GM23338 (cell line): ENCODE measurements at regions not wholly inside any gene's neighbourhood (a gene's known extent, or its start where the extent isn't known, plus 50 kb on each side); places are given as distances from the start of the nearest gene placed in this dataset.

Experiments used
- ATAC-seq: fragments of 200-7000 bp; cut with Tn5 transposase; 3 replicates; pipeline ENCODE4 v1.9.1; 2020
- DNase-seq: peaks from one replicate; pipeline ENCODE4 v3.0.0-alpha.2; 2015; ENCODE audit warnings: low spot score
- H2AFZ ChIP-seq: fragments of 200-600 bp; sonication (generic); 2 replicates; pipeline ENCODE4 v1.8.0; 2016; ENCODE audit warnings: antibody characterized with exemption, mild to moderate bottlenecking, moderate library complexity
- H3F3A ChIP-seq: fragments of 200-600 bp; sonication (generic); replicated peaks from 2 replicates; pipeline ENCODE4 v1.8.0; 2017; ENCODE audit warnings: antibody characterized with exemption, mixed run types, low read depth
- H3K27ac ChIP-seq: fragments of 200-600 bp; sonication (generic); 2 replicates; pipeline ENCODE4 v1.6.1; 2016; ENCODE audit warnings: low read depth
- H3K27me3 ChIP-seq: fragments of 200-600 bp; sonication (generic); 2 replicates; pipeline ENCODE4 v1.8.0; 2016; ENCODE audit warnings: mild to moderate bottlenecking, mixed run types, moderate library complexity; ENCODE audit not compliant: insufficient read depth
- H3K36me3 ChIP-seq: fragments of 200-600 bp; sonication (generic); 2 replicates; pipeline ENCODE4 v1.8.0; 2016; ENCODE audit warnings: mild to moderate bottlenecking; ENCODE audit not compliant: insufficient read depth
- H3K4me1 ChIP-seq: fragments of 200-600 bp; sonication (generic); 2 replicates; pipeline ENCODE4 v1.8.0; 2016; ENCODE audit warnings: mild to moderate bottlenecking, moderate library complexity; ENCODE audit not compliant: insufficient read depth
- H3K4me2 ChIP-seq: fragments of 200-600 bp; sonication (generic); 2 replicates; pipeline ENCODE4 v1.7.1; 2017; ENCODE audit warnings: mixed run types
- H3K4me3 ChIP-seq: fragments of 200-600 bp; sonication (generic); 2 replicates; pipeline ENCODE4 v1.6.1; 2016; ENCODE audit warnings: mixed run types
- H3K79me2 ChIP-seq: fragments of 200-600 bp; sonication (generic); replicated peaks from 2 replicates; pipeline ENCODE4 v1.8.0; 2017; ENCODE audit warnings: mild to moderate bottlenecking; ENCODE audit not compliant: insufficient read depth
- H3K9me2 ChIP-seq: fragments of 200-600 bp; sonication (generic); 2 replicates; pipeline ENCODE4 v1.8.0; 2017; ENCODE audit not compliant: insufficient read depth
- H4K20me1 ChIP-seq: fragments of 200-600 bp; sonication (generic); replicated peaks from 2 replicates; pipeline ENCODE4 v1.8.0; 2017; ENCODE audit warnings: mild to moderate bottlenecking; ENCODE audit not compliant: insufficient read depth
- H3K27ac Mint-ChIP-seq: 2 replicates; pipeline ENCODE4 v1.8.0; 2020; ENCODE audit warnings: inconsistent platforms, mild to moderate bottlenecking, moderate library complexity, mixed read lengths
- H3K27me3 Mint-ChIP-seq: 3 replicates; pipeline ENCODE4 v1.8.0; 2022; ENCODE audit warnings: low read depth, mild to moderate bottlenecking, moderate library complexity, mixed read lengths, inconsistent platforms; ENCODE audit not compliant: insufficient read depth, poor library complexity
- H3K36me3 Mint-ChIP-seq: 3 replicates; pipeline ENCODE4 v1.8.0; 2021; ENCODE audit warnings: low read depth, mild to moderate bottlenecking, inconsistent platforms, moderate library complexity, mixed read lengths
- H3K4me1 Mint-ChIP-seq: 3 replicates; pipeline ENCODE4 v1.8.0; 2020; ENCODE audit warnings: mild to moderate bottlenecking, inconsistent platforms, mixed read lengths
- H3K4me3 Mint-ChIP-seq: 3 replicates; pipeline ENCODE4 v1.8.0; 2021; ENCODE audit warnings: moderate library complexity, mild to moderate bottlenecking, inconsistent platforms, mixed read lengths
- H3K9me3 Mint-ChIP-seq: 3 replicates; pipeline ENCODE4 v1.8.0; 2020; ENCODE audit warnings: moderate library complexity, mild to moderate bottlenecking, inconsistent platforms, mixed read lengths
- CREB1 ChIP-seq: fragments of 250-450 bp; sonication (Bioruptor Pico); IDR thresholded peaks from 2 replicates; pipeline ENCODE4 v1.5.0; 2020; ENCODE audit warnings: low read depth, mild to moderate bottlenecking, moderate library complexity
- CTCF ChIP-seq, 2 experiments: fragments of 200-600 bp in 1 of 2; sonication (generic) in 1 of 2; conservative IDR thresholded peaks; 2 replicates each; pipeline versions ENCODE4 v1.5.1 to v1.6.1; 2016 to 2017; ENCODE audit warnings: antibody characterized with exemption in 2 of 2, low read depth in 2 of 2, mild to moderate bottlenecking in 2 of 2, moderate library complexity in 1 of 2
- ETS1 ChIP-seq: IDR thresholded peaks from 2 replicates; pipeline ENCODE4 v1.6.1; 2016; ENCODE audit warnings: antibody characterized with exemption
- EZH2 ChIP-seq: fragments of 200-600 bp; sonication (generic); IDR thresholded peaks from one replicate; pipeline ENCODE4 v1.8.0; 2017; ENCODE audit warnings: antibody characterized with exemption, mild to moderate bottlenecking, low read depth; ENCODE audit not compliant: unreplicated experiment
- EZH2phosphoT487 ChIP-seq: fragments of 200-600 bp; sonication (generic); IDR thresholded peaks from one replicate; pipeline ENCODE4 v1.8.1; 2018; ENCODE audit warnings: antibody characterized with exemption; ENCODE audit not compliant: unreplicated experiment
- JUNB ChIP-seq: IDR thresholded peaks from one replicate; pipeline ENCODE4 v1.6.1; 2016; ENCODE audit warnings: antibody characterized with exemption; ENCODE audit not compliant: unreplicated experiment
- NANOG ChIP-seq: IDR thresholded peaks from 2 replicates; pipeline ENCODE4 v1.6.1; 2016; ENCODE audit warnings: antibody characterized with exemption, borderline replicate concordance
- POLR2AphosphoS5 ChIP-seq: IDR thresholded peaks from 2 replicates; pipeline ENCODE4 v1.6.1; 2016; ENCODE audit warnings: antibody characterized with exemption, low read depth
- REST ChIP-seq: IDR thresholded peaks from one replicate; pipeline ENCODE4 v1.6.1; 2018; ENCODE audit warnings: antibody characterized with exemption; ENCODE audit not compliant: unreplicated experiment
- STAT1 ChIP-seq: IDR thresholded peaks from one replicate; pipeline ENCODE4 v1.6.1; 2016; ENCODE audit warnings: antibody characterized with exemption; ENCODE audit not compliant: unreplicated experiment
- ZNF114 ChIP-seq: fragments of 250-450 bp; sonication (Bioruptor Pico); IDR thresholded peaks from 2 replicates; pipeline ENCODE4 v1.5.0; 2020; ENCODE audit warnings: mild to moderate bottlenecking, moderate library complexity
- ZNF331 ChIP-seq: fragments of 250-450 bp; sonication (Bioruptor Pico); IDR thresholded peaks from 2 replicates; pipeline ENCODE4 v1.5.0; 2020; ENCODE audit warnings: low read depth, mild to moderate bottlenecking, moderate library complexity
- ZNF462 ChIP-seq: fragments of 250-450 bp; sonication (Bioruptor Pico); IDR thresholded peaks from 2 replicates; pipeline ENCODE4 v1.5.0; 2020; ENCODE audit warnings: mild to moderate bottlenecking, moderate library complexity

GRCh38 chrX:22730542-22730941 is 269.2 kb upstream of the DDX53 start:
- no peaks in the 10 kb centered on the region for H4K20me1 ChIP-seq
- DNase-seq (peak; percentile 2), ATAC-seq (peak; percentile 28; the same call in 1 of the 3 replicates)
- H3K27ac ChIP-seq, result no peak overlapping the region
- H3K27me3 ChIP-seq, result no peaks in the 10 kb centered on the region
- no peaks in the 10 kb centered on the region for H3K4me1 ChIP-seq
- no peak overlapping the region for H3K4me3 ChIP-seq
- no peak overlapping the region for H3K4me2 ChIP-seq
- no peaks in the 10 kb centered on the region; the same call in 2 of the 3 replicates for H3K36me3 Mint-ChIP-seq
- no peak overlapping the region for H2AFZ ChIP-seq
- no peaks in the 10 kb centered on the region for H3K36me3 ChIP-seq
- no peaks in the 10 kb centered on the region for H3K27me3 Mint-ChIP-seq
- no peaks in the 10 kb centered on the region for H3F3A ChIP-seq
- no peaks in the 10 kb centered on the region for H3K9me3 Mint-ChIP-seq
- no peak overlapping the region for H3K4me3 Mint-ChIP-seq
- H3K9me2 ChIP-seq, result no peaks in the 10 kb centered on the region
- no peak for TF ChIP-seq EZH2phosphoT487
- no peak for TF ChIP-seq CTCF (conservative IDR thresholded peaks at IDR 0.05; ENCODE audit: low read depth in 2 of 2)
- no peak for TF ChIP-seq NANOG
- TF ChIP-seq ETS1, result no peak
- TF ChIP-seq REST, result no peak
- no peak for TF ChIP-seq EZH2
- TF ChIP-seq ZNF331, result no peak
- no peak for TF ChIP-seq ZNF462 (CRISPR knock-in tag)
- no peak for TF ChIP-seq POLR2AphosphoS5
- no peak for TF ChIP-seq ZNF114 (CRISPR knock-in tag)
- TF ChIP-seq STAT1, result no peak
- no peak for TF ChIP-seq JUNB
- TF ChIP-seq CREB1, result no peak
- H3K4me1 Mint-ChIP-seq, result peaks cover 6% of the 10 kb centered on the region
- H3K79me2 ChIP-seq, result no peaks in the 10 kb centered on the region
- H3K27ac Mint-ChIP-seq, result no peak overlapping the region
